Type B pancreatic cell (in vitro differentiated cells): ENCODE measurements at regions not wholly inside any gene's neighbourhood (a gene's known extent, or its start where the extent isn't known, plus 50 kb on each side); places are given as distances from the start of the nearest gene placed in this dataset.

ENCODE experiments used
- DNase-seq: peaks from one replicate; pipeline ENCODE4 v3.0.0; 2021; ENCODE audit warnings: mixed read lengths; ENCODE audit not compliant: unreplicated experiment; ENCODE audit errors: extremely low spot score
- H3K27ac Mint-ChIP-seq: 2 replicates; pipeline ENCODE4 v1.8.0; 2021; ENCODE audit warnings: mild to moderate bottlenecking, mixed read lengths
- H3K27me3 Mint-ChIP-seq: 2 replicates; pipeline ENCODE4 v1.8.0; 2021; ENCODE audit warnings: mixed read lengths
- H3K36me3 Mint-ChIP-seq: 2 replicates; pipeline ENCODE4 v1.8.0; 2021; ENCODE audit warnings: mixed read lengths
- H3K4me1 Mint-ChIP-seq: one replicate; pipeline ENCODE4 v1.8.0; 2021; ENCODE audit warnings: mixed read lengths; ENCODE audit not compliant: unreplicated experiment
- H3K4me3 Mint-ChIP-seq: 2 replicates; pipeline ENCODE4 v1.8.0; 2021; ENCODE audit warnings: mild to moderate bottlenecking, mixed read lengths
- H3K9me3 Mint-ChIP-seq: 2 replicates; pipeline ENCODE4 v1.8.0; 2021; ENCODE audit warnings: mixed read lengths
- CTCF ChIP-seq: fragments of 200-600 bp; sonication (generic); conservative IDR thresholded peaks from 2 replicates; pipeline ENCODE4 v1.5.0; 2021; ENCODE audit warnings: antibody characterized with exemption, mild to moderate bottlenecking

GRCh38 chr18:34049511-34049910 lies 175.2 kb downstream of the NOL4 start:
- H3K27me3 Mint-ChIP-seq = no peaks in the 10 kb centered on the region
- H3K4me1 Mint-ChIP-seq = no peaks in the 10 kb centered on the region
- no peaks in the 10 kb centered on the region for H3K36me3 Mint-ChIP-seq
- no peak overlapping the region for H3K4me3 Mint-ChIP-seq
- H3K9me3 Mint-ChIP-seq = no peaks in the 10 kb centered on the region
- no peak for TF ChIP-seq CTCF
- no peak for DNase-seq
- no peak overlapping the region for H3K27ac Mint-ChIP-seq

GRCh38 chr18:34048423-34048822 lies 176.3 kb downstream of the NOL4 start:
- no peaks in the 10 kb centered on the region for H3K9me3 Mint-ChIP-seq
- H3K4me1 Mint-ChIP-seq = no peaks in the 10 kb centered on the region
- no peak overlapping the region for H3K4me3 Mint-ChIP-seq
- no peak for TF ChIP-seq CTCF
- H3K27me3 Mint-ChIP-seq = no peaks in the 10 kb centered on the region
- H3K27ac Mint-ChIP-seq = no peak overlapping the region
- no peak for DNase-seq
- no peaks in the 10 kb centered on the region for H3K36me3 Mint-ChIP-seq

GRCh38 chr18:34042423-34043146 lies 182.1 kb downstream of the NOL4 start:
- H3K4me1 Mint-ChIP-seq = no peaks in the 10 kb centered on the region
- no peak overlapping the region for H3K27ac Mint-ChIP-seq
- TF ChIP-seq CTCF = no peak
- H3K36me3 Mint-ChIP-seq = no peaks in the 10 kb centered on the region
- no peaks in the 10 kb centered on the region for H3K9me3 Mint-ChIP-seq
- no peak overlapping the region for H3K4me3 Mint-ChIP-seq
- no peaks in the 10 kb centered on the region for H3K27me3 Mint-ChIP-seq
- no peak for DNase-seq

GRCh38 chr18:34039611-34040010 lies 185.1 kb downstream of the NOL4 start:
- Mint-ChIP-seq H3K9me3 (no peaks in the 10 kb centered on the region), H3K27me3 (no peaks in the 10 kb centered on the region), H3K27ac (no peak overlapping the region), H3K4me3 (no peak overlapping the region), H3K36me3 (no peaks in the 10 kb centered on the region), H3K4me1 (no peaks in the 10 kb centered on the region)
- no peak for TF ChIP-seq CTCF
- no peak for DNase-seq

GRCh38 chr18:34039201-34039600 lies 185.5 kb downstream of the NOL4 start:
- TF ChIP-seq CTCF = no peak
- no peaks in the 10 kb centered on the region for H3K36me3 Mint-ChIP-seq
- no peaks in the 10 kb centered on the region for H3K4me1 Mint-ChIP-seq
- no peak overlapping the region for H3K4me3 Mint-ChIP-seq
- H3K9me3 Mint-ChIP-seq = no peaks in the 10 kb centered on the region
- no peak for DNase-seq
- no peaks in the 10 kb centered on the region for H3K27me3 Mint-ChIP-seq
- H3K27ac Mint-ChIP-seq = no peak overlapping the region
